Peyer's patch (tissue), 4 donors: ENCODE measurements at regions not wholly inside any gene's neighbourhood (a gene's known extent, or its start where the extent isn't known, plus 50 kb on each side); places are given as distances from the start of the nearest gene placed in this dataset.

ENCODE experiments used
- POLR2A ChIP-seq, 2 donors: fragments of 450-650 bp; IDR thresholded peaks; one replicate each; pipeline ENCODE4 v1.5.1; 2017; ENCODE audit warnings: antibody characterized with exemption in 2 of 2, mild to moderate bottlenecking in 2 of 2, moderate library complexity in 2 of 2
- TF ChIP-seq, protein P1 (sequence below), 6 experiments: fragments of 450-650 bp in 4 of 6; fragments of 200-600 bp in 2 of 6; sonication (generic) in 1 of 6; IDR thresholded peaks; one replicate each; pipeline ENCODE4 v1.5.1; 2017 to 2019; ENCODE audit warnings: antibody characterized with exemption in 6 of 6, mild to moderate bottlenecking in 3 of 6, moderate library complexity in 1 of 6

DNA sequence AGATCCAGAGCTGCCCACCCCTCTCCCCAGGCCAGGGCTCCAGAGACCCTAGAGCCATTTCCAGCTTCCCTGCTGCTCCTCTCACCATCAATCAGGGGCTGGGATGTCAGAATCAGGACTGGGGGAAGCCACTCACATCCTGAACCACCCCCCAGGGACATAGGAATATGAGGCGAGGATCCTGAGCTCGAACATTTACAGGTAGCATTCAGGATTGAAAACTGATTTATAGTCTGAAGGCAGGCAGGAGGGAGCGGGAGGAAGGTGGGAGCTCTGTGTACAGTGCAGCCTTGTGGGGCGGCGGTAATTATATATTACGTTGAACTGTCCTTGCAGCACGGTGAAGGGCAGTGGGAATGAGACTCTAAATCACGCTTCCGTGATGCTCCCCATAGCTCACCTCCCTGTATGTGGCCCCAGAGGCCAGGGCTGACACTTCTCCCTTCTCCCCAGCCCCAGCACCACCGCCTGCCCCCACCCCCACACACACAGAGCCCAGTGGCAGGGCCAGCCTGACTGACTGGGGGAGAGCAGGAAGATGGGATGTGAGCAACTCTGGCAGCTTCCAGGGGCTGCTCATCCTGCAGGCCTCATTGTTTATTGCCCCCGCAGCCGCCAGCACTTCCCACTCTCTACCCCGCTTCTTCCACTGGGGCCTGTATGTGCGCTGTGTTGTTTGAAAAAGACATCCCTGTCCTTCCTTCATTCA, 76.0 kb upstream of the HSPA9 start:
- TF ChIP-seq, protein P1, sequence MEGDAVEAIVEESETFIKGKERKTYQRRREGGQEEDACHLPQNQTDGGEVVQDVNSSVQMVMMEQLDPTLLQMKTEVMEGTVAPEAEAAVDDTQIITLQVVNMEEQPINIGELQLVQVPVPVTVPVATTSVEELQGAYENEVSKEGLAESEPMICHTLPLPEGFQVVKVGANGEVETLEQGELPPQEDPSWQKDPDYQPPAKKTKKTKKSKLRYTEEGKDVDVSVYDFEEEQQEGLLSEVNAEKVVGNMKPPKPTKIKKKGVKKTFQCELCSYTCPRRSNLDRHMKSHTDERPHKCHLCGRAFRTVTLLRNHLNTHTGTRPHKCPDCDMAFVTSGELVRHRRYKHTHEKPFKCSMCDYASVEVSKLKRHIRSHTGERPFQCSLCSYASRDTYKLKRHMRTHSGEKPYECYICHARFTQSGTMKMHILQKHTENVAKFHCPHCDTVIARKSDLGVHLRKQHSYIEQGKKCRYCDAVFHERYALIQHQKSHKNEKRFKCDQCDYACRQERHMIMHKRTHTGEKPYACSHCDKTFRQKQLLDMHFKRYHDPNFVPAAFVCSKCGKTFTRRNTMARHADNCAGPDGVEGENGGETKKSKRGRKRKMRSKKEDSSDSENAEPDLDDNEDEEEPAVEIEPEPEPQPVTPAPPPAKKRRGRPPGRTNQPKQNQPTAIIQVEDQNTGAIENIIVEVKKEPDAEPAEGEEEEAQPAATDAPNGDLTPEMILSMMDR (IDR thresholded peaks at IDR 0.05), result no peak
- no peak for TF ChIP-seq POLR2A (IDR thresholded peaks at IDR 0.05)
